ENCODE measurements at regions not wholly inside any gene's neighbourhood (a gene's known extent, or its start where the extent isn't known, plus 50 kb on each side); places are given as distances from the start of the nearest gene placed in this dataset.

DNA sequence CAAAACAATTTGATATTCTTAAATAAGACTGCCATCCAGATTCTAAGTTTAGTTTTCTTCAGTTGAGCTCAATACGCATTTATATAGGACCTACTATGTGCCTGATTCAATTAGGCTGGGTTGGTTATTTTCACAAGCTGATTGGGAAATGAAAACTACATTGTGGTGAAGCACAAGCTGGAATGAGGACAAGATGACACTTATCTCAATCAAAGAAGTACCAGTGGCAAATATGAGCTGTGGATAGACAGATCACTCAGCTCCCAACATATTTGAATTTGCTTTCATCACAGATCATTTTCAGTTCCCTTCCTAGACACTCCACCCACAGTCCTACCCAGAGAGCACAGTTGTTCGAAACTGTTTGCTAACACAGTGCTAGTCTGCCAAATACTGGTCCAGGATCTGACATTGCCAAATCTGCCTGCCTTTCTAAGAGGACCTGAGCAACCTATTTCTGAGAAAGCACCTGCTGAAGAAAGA, 74.7 kb downstream of the LLPH start (continued):
- no peak for TF ChIP-seq EGR2 (tag by site-specific recombination; IDR thresholded peaks at IDR 0.05; ENCODE audit: low read depth)
- TF ChIP-seq ZNF146 (tag by site-specific recombination; IDR thresholded peaks at IDR 0.05), result no peak
- no peak for TF ChIP-seq ZNF548 (tag by site-specific recombination; IDR thresholded peaks at IDR 0.05)
- TF ChIP-seq, protein P1, sequence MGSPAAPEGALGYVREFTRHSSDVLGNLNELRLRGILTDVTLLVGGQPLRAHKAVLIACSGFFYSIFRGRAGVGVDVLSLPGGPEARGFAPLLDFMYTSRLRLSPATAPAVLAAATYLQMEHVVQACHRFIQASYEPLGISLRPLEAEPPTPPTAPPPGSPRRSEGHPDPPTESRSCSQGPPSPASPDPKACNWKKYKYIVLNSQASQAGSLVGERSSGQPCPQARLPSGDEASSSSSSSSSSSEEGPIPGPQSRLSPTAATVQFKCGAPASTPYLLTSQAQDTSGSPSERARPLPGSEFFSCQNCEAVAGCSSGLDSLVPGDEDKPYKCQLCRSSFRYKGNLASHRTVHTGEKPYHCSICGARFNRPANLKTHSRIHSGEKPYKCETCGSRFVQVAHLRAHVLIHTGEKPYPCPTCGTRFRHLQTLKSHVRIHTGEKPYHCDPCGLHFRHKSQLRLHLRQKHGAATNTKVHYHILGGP (tag by site-specific recombination; IDR thresholded peaks at IDR 0.05), result no peak

DNA sequence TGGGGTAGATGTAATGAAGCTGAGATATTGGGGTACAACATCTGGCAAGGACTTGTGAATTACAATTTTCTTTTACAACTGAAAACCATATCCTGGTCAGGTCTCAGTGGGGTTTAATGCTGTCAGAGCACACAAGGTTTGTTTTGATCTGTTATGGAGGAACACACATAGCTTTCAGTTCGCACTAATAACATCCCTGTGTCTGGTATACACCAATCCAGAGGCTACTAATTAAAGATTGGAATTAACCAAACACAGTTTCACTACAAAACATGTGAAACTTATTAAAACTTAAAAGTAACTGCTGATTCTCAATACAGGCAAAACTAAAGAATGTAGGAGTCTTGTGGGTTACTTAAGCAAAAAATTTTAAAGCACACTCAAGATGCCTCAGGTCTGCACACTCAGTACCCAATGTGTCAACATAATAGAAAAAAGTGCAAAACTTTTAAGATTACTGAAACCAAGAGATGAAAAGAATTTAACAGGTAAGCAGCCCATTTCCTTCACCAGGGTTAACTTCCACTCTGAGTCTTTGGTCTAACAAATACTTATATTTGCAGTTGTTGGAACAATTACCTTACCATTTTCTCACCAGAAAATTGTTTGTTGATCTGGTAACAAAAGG, 77.4 kb downstream of the LLPH start:
- TF ChIP-seq ZNF654 (tag by site-specific recombination; IDR thresholded peaks at IDR 0.05; ENCODE audit: low read depth), result no peak
- TF ChIP-seq ZNF354C (tag by site-specific recombination; IDR thresholded peaks at IDR 0.05; ENCODE audit: borderline replicate concordance, low read depth), result no peak
- TF ChIP-seq GLI2 (tag by site-specific recombination; IDR thresholded peaks at IDR 0.05; ENCODE audit: borderline replicate concordance, low read depth), result no peak
- TF ChIP-seq IKZF3 (tag by site-specific recombination; IDR thresholded peaks at IDR 0.05), result no peak
- TF ChIP-seq ZNF585B (tag by site-specific recombination; IDR thresholded peaks at IDR 0.05), result no peak
- POLR2A ChIA-PET, result no interaction called here
- Histone ChIP-seq H3K4me3 (ENCODE audit: low read depth, low read length) (no peak overlapping the region), H3K4me1 (ENCODE audit: control insufficient read depth, insufficient read depth, low read length) (peaks cover 9% of the 10 kb centered on the region), H3K27ac (ENCODE audit: extremely low read depth, low read depth, low read length) (no peak overlapping the region), H3K36me3 (ENCODE audit: control insufficient read depth in 2 of 2, insufficient read depth in 1 of 2, low read length in 2 of 2) (no peaks in the 10 kb centered on the region), H3K9me3 (ENCODE audit: control insufficient read depth, insufficient read depth, low read depth, low read length) (no peaks in the 10 kb centered on the region)
- CTCF ChIA-PET, result interaction anchor here (0.6 to 1.2 kb wide), 3 partner anchors 13 to 404 kb away, joined by 3 to 5 read pairs (median 3); no protein-coding TSS in a partner anchor

GRCh38 chr12:66051361-66051760, 79.2 kb downstream of the LLPH start:
- ChIA-PET CTCF (no interaction called here), POLR2A (no interaction called here)
- no peak overlapping the region for H3K27ac ChIP-seq (ENCODE audit: extremely low read depth, low read depth, low read length)
- H3K4me3 ChIP-seq (ENCODE audit: low read depth, low read length), result no peak overlapping the region
- H3K36me3 ChIP-seq (ENCODE audit: control insufficient read depth in 2 of 2, insufficient read depth in 1 of 2, low read length in 2 of 2), result no peaks in the 10 kb centered on the region
- peaks cover 9% of the 10 kb centered on the region for H3K4me1 ChIP-seq (ENCODE audit: control insufficient read depth, insufficient read depth, low read length)
- no peak for TF ChIP-seq ZNF404 (tag by site-specific recombination; IDR thresholded peaks at IDR 0.05)
- no peak for TF ChIP-seq ZNF664 (tag by site-specific recombination; IDR thresholded peaks at IDR 0.05)
- TF ChIP-seq ZNF701 (tag by site-specific recombination; IDR thresholded peaks at IDR 0.05), result no peak
- TF ChIP-seq, protein P2, sequence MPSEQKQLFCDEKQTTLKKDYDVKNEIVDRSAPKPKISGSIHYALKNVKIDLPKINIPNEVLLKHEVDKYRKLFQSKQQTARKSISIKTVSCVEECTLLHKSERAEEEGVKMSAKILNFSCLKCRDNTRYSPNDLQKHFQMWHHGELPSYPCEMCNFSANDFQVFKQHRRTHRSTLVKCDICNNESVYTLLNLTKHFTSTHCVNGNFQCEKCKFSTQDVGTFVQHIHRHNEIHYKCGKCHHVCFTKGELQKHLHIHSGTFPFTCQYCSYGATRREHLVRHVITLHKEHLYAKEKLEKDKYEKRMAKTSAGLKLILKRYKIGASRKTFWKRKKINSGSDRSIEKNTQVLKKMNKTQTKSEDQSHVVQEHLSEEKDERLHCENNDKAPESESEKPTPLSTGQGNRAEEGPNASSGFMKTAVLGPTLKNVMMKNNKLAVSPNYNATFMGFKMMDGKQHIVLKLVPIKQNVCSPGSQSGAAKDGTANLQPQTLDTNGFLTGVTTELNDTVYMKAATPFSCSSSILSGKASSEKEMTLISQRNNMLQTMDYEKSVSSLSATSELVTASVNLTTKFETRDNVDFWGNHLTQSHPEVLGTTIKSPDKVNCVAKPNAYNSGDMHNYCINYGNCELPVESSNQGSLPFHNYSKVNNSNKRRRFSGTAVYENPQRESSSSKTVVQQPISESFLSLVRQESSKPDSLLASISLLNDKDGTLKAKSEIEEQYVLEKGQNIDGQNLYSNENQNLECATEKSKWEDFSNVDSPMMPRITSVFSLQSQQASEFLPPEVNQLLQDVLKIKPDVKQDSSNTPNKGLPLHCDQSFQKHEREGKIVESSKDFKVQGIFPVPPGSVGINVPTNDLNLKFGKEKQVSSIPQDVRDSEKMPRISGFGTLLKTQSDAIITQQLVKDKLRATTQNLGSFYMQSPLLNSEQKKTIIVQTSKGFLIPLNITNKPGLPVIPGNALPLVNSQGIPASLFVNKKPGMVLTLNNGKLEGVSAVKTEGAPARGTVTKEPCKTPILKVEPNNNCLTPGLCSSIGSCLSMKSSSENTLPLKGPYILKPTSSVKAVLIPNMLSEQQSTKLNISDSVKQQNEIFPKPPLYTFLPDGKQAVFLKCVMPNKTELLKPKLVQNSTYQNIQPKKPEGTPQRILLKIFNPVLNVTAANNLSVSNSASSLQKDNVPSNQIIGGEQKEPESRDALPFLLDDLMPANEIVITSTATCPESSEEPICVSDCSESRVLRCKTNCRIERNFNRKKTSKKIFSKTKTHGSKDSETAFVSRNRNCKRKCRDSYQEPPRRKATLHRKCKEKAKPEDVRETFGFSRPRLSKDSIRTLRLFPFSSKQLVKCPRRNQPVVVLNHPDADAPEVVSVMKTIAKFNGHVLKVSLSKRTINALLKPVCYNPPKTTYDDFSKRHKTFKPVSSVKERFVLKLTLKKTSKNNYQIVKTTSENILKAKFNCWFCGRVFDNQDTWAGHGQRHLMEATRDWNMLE (tag by site-specific recombination; conservative IDR thresholded peaks at IDR 0.05; ENCODE audit: low read depth), result no peak
- TF ChIP-seq, protein P3, sequence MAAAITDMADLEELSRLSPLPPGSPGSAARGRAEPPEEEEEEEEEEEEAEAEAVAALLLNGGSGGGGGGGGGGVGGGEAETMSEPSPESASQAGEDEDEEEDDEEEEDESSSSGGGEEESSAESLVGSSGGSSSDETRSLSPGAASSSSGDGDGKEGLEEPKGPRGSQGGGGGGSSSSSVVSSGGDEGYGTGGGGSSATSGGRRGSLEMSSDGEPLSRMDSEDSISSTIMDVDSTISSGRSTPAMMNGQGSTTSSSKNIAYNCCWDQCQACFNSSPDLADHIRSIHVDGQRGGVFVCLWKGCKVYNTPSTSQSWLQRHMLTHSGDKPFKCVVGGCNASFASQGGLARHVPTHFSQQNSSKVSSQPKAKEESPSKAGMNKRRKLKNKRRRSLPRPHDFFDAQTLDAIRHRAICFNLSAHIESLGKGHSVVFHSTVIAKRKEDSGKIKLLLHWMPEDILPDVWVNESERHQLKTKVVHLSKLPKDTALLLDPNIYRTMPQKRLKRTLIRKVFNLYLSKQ (tag by site-specific recombination; IDR thresholded peaks at IDR 0.05; ENCODE audit: borderline replicate concordance), result no peak
- TF ChIP-seq, protein P4, sequence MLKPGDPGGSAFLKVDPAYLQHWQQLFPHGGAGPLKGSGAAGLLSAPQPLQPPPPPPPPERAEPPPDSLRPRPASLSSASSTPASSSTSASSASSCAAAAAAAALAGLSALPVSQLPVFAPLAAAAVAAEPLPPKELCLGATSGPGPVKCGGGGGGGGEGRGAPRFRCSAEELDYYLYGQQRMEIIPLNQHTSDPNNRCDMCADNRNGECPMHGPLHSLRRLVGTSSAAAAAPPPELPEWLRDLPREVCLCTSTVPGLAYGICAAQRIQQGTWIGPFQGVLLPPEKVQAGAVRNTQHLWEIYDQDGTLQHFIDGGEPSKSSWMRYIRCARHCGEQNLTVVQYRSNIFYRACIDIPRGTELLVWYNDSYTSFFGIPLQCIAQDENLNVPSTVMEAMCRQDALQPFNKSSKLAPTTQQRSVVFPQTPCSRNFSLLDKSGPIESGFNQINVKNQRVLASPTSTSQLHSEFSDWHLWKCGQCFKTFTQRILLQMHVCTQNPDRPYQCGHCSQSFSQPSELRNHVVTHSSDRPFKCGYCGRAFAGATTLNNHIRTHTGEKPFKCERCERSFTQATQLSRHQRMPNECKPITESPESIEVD (tag by site-specific recombination; IDR thresholded peaks at IDR 0.05), result no peak
- H3K9me3 ChIP-seq (ENCODE audit: control insufficient read depth, insufficient read depth, low read depth, low read length), result no peaks in the 10 kb centered on the region
